ENCODE measurements at regions not wholly inside any gene's neighbourhood (a gene's known extent, or its start where the extent isn't known, plus 50 kb on each side); places are given as distances from the start of the nearest gene placed in this dataset.

- TF ChIP-seq CTCF (IDR thresholded peaks at IDR 0.05) (no peak), POLR2A (IDR thresholded peaks at IDR 0.05) (no peak)
Observed at GRCh38 chr1:98336472-98337083, 324.9 kb upstream of the SNX7 start.
